GM12864 (cell line): ENCODE measurements at regions not wholly inside any gene's neighbourhood (a gene's known extent, or its start where the extent isn't known, plus 50 kb on each side); places are given as distances from the start of the nearest gene placed in this dataset.

Experiments used
- DNase-seq: peaks from one replicate; pipeline ENCODE4 v3.0.0-alpha.2; 2011; ENCODE audit warnings: low read depth
- H3K4me3 ChIP-seq: 2 replicates; pipeline ENCODE4 v1.5.1; 2011; ENCODE audit warnings: mild to moderate bottlenecking, low read depth, low read length, control low read depth
- CTCF ChIP-seq: IDR thresholded peaks from 2 replicates; pipeline ENCODE4 v1.5.1; 2011; ENCODE audit warnings: low read depth, mild to moderate bottlenecking, moderate library complexity, low read length, control low read depth, inconsistent platforms; ENCODE audit errors: missing control alignments

GRCh38 chr13:80727321-80727975, 386.5 kb upstream of the SPRY2 start:
- no peak for DNase-seq
- no peak for TF ChIP-seq CTCF
- H3K4me3 ChIP-seq, result no peak overlapping the region

DNA sequence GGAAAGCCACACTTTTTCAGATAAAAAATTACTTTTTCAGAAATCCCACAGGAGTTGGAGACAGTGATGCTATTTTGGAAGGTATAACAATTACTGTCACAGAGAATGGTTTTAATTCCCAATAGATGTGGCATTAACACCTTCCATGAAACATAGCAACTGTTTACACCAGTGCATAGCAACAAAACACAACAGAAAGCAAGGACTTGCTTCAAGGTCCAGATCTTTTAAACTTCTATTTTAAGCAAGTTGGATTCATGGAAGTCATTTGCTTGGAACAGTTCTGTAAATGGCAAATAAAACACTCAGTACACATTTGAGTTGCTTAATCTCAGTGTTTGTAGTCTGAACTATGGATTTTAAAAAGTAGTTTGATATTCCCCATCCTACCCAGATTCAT, 385.9 kb upstream of the SPRY2 start:
- no peak for TF ChIP-seq CTCF
- H3K4me3 ChIP-seq, result no peak overlapping the region
- no peak for DNase-seq

DNA sequence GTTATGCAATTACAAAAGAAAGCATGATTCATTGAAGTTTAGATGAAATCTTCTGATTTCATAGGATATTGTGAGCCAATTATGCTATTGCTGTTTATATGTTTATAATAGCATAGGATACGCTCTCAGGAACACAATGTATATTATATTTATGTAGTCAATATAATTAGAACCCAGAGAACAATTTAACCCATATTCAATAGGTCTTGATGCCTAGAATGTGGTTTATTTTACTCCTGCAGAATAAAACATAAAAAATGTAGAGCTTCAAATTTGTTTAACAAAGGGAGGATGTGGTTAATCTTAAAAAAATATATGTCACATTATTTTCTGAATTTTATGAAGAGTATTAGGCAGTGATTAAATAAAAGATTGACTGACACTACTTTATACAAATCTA, 380.8 kb upstream of the SPRY2 start:
- H3K4me3 ChIP-seq, result no peak overlapping the region
- DNase-seq, result no peak
- TF ChIP-seq CTCF, result no peak

DNA sequence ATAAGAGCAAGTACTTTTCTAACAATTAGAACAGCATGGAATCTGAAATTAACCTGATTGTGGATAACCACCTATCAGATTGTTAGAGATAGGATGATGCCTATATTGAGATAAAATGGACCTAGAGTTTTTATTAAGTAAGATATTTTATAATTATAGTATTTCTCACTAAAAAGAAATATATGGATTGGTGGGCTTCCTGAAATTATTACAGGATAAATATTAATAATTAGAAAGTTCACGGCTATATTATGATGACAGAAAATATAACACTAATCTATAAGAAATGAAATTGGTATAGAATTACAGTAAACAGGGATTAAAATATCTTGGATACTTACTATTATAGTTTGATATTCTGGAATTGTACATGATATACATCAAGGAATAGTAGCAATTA, 378.0 kb upstream of the SPRY2 start:
- no peak for TF ChIP-seq CTCF
- no peak overlapping the region for H3K4me3 ChIP-seq
- DNase-seq, result no peak

DNA sequence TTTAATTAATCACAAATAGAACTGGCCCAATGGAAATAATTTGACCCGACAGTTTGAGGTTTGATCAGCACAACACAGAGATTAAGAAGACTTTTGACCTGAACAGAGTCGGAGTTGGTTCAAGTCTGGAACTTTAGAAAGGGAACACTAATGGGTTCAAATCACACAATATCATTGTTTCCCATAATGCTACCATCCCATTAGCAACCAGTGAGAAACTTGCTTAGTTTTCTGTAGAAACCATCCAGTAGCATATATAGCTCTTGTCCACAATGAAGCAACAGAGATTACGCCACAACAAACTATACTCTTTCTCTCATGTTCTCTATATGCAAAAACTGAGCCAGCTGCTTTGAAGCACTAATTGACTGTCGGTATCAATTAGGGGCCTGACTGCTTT, 376.9 kb upstream of the SPRY2 start:
- no peak for DNase-seq
- H3K4me3 ChIP-seq, result no peak overlapping the region
- no peak for TF ChIP-seq CTCF

- DNase-seq, result no peak
- no peak overlapping the region for H3K4me3 ChIP-seq
- no peak for TF ChIP-seq CTCF
Observed at GRCh38 chr13:80716610-80717081, 375.7 kb upstream of the SPRY2 start.

- no peak for DNase-seq
- TF ChIP-seq CTCF, result no peak
- no peak overlapping the region for H3K4me3 ChIP-seq
Observed at GRCh38 chr13:80712026-80712425, 371.1 kb upstream of the SPRY2 start.
